Fibroblast of villous mesenchyme (primary cell): ENCODE measurements at regions not wholly inside any gene's neighbourhood (a gene's known extent, or its start where the extent isn't known, plus 50 kb on each side); places are given as distances from the start of the nearest gene placed in this dataset.
A peak's percentile ranks its signal among the peaks of the same experiment; 100 is the strongest.

Experiments used
- DNase-seq: peaks from one replicate; pipeline ENCODE4 v3.0.0-alpha.2; 2010; ENCODE audit warnings: low read depth
- H3K4me3 ChIP-seq: 2 replicates; pipeline ENCODE4 v1.5.1; 2011; ENCODE audit warnings: low read depth, mild to moderate bottlenecking, low read length
- TF ChIP-seq, protein P1 (sequence below): IDR thresholded peaks from 2 replicates; pipeline ENCODE4 v1.5.1; 2012; ENCODE audit warnings: low read depth, mild to moderate bottlenecking, low read length; ENCODE audit not compliant: insufficient read depth

DNA sequence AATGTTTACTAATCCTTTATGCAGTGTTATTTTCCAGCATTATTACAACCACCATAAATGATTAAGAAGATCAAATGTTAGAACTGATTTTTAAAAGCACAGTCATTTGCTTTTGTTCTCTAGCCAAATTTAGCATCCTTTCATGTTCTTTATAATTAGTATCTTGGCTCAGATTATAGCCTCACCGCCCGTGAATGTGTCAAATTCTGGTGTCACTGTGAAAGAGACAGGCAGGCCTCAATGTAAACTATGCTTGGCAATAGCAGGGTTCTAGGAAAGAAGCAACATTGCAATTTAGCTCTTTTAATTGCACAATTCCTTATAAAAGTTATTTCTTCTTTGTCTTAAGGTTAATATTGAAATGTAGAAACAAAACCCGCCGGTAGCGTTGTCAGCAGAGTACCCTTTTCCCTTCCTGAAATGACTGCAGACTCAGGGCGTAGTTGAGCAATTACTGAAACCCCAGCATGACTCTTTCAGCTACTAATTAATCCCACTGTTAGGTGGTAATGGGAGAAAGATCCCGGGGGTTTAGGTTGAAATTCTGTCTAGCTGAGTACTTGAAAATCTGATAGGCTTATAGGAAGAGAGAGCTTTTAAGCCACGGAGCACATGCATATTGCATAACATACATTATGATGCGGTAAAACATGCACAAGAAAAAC is 1600.5 kb upstream of the SEL1L start:
- H3K4me3 ChIP-seq: no peak overlapping the region
- no peak for DNase-seq
- TF ChIP-seq, protein P1, sequence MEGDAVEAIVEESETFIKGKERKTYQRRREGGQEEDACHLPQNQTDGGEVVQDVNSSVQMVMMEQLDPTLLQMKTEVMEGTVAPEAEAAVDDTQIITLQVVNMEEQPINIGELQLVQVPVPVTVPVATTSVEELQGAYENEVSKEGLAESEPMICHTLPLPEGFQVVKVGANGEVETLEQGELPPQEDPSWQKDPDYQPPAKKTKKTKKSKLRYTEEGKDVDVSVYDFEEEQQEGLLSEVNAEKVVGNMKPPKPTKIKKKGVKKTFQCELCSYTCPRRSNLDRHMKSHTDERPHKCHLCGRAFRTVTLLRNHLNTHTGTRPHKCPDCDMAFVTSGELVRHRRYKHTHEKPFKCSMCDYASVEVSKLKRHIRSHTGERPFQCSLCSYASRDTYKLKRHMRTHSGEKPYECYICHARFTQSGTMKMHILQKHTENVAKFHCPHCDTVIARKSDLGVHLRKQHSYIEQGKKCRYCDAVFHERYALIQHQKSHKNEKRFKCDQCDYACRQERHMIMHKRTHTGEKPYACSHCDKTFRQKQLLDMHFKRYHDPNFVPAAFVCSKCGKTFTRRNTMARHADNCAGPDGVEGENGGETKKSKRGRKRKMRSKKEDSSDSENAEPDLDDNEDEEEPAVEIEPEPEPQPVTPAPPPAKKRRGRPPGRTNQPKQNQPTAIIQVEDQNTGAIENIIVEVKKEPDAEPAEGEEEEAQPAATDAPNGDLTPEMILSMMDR: no peak

GRCh38 chr14:83140756-83141155 is 1607.1 kb upstream of the SEL1L start:
- TF ChIP-seq, protein P1: no peak
- no peak overlapping the region for H3K4me3 ChIP-seq
- DNase-seq: no peak

DNA sequence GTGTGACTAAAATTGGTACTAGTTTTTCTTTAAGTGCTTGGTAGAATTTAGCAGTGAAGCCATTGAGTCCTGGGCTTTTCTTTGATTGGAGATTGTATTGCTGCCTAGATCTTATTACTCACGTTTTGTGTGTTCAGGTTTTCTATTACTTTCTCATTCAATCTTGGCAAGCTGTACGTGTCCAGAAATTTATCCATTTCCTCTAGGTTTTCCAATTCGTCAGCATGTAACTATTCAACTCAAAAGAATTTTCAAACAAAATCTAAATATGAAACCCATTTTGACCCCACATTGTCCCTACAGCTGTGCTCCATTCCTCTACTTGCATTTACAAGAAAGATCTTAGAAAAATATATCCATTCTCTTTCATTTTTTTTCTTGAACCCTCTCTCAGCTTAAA is 1613.4 kb upstream of the SEL1L start:
- TF ChIP-seq, protein P1: no peak
- peak; percentile 2 for DNase-seq
- no peak overlapping the region for H3K4me3 ChIP-seq

DNA sequence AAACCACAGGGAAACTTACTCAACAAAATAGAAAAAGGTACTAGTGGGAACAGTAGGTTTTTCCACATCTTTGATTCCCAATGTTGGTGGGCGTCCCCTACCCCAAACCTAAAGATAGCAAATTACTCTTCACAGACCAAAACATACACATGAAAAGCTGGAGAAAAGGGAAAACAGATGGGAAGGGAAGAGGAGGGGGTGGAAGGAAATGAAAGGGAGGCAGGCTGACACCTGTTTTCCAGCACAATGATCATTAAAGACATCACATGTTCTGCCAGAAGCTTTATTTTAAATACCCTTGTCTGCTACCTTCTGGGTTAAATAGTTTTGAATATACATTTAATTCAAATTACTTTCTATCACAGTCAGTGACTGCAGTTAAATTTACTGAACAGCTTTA is 1617.9 kb upstream of the SEL1L start:
- TF ChIP-seq, protein P1: no peak
- H3K4me3 ChIP-seq: no peak overlapping the region
- DNase-seq: no peak

- DNase-seq: no peak
- H3K4me3 ChIP-seq: no peak overlapping the region
- TF ChIP-seq, protein P1: no peak
Measured at GRCh38 chr14:83153081-83153480, 1619.4 kb upstream of the SEL1L start.

DNA sequence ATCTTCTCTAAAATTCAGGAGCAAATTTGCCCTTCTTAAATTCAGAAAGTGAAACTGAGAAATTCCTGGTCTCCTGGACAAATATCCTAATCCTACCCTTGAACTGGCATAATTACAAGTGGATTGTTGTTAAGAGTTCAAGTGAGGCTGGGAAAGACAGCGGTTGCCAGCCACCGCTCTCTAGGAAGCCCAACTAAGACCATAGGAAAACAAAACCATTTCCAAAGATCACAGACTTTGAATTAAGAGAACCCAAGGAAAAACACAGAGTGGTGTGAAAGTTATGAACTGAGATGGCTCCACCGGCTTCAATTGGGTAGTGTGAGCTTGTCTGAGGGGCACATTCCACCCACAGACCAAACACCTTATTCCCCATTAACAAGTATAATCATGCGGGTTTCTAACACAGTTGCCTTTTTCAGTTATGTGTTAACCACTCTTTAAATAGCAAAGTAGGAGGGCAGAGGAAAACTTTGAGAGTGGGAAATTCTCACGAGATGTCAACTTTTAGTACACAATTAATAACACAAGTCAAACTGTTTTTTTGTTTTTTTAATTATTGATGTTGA is 1628.8 kb upstream of the SEL1L start:
- DNase-seq: no peak
- TF ChIP-seq, protein P1: no peak
- no peak overlapping the region for H3K4me3 ChIP-seq

DNA sequence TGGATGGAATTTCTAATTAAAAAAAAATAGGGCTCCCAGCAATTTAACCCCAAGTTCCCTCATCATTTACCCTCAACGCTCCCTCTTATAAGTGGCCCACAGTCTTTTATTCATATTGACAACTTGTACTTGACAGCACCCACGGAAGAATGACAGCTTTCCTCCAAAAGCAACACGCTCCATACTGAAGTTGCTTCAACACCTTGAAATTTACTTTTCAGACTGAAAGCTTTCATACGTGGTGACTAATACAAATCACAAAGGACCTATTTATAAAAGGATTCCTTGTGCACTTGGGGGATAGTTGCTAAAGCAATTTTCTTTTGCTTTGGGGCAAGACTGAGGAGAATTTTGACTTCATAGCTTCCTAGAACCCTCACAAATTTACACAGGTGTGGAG is 1629.4 kb upstream of the SEL1L start:
- DNase-seq: no peak
- H3K4me3 ChIP-seq: no peak overlapping the region
- TF ChIP-seq, protein P1: no peak
